GM20000 (cell line): ENCODE measurements at regions not wholly inside any gene's neighbourhood (a gene's known extent, or its start where the extent isn't known, plus 50 kb on each side); places are given as distances from the start of the nearest gene placed in this dataset.

ENCODE experiments used
- DNase-seq: peaks from one replicate; pipeline ENCODE4 v3.0.0; 2012; ENCODE audit warnings: low spot score
- TF ChIP-seq, protein P1 (sequence below): IDR thresholded peaks from 2 replicates; pipeline ENCODE4 v1.5.1; 2012; ENCODE audit warnings: mild to moderate bottlenecking, control low read depth; ENCODE audit errors: extremely low read depth, missing control alignments

GRCh38 chr6:40253420-40253819, 319.2 kb upstream of the MOCS1 start:
- no peak for DNase-seq

GRCh38 chr6:40252531-40253258, 318.4 kb upstream of the MOCS1 start:
- no peak for DNase-seq
- TF ChIP-seq, protein P1, sequence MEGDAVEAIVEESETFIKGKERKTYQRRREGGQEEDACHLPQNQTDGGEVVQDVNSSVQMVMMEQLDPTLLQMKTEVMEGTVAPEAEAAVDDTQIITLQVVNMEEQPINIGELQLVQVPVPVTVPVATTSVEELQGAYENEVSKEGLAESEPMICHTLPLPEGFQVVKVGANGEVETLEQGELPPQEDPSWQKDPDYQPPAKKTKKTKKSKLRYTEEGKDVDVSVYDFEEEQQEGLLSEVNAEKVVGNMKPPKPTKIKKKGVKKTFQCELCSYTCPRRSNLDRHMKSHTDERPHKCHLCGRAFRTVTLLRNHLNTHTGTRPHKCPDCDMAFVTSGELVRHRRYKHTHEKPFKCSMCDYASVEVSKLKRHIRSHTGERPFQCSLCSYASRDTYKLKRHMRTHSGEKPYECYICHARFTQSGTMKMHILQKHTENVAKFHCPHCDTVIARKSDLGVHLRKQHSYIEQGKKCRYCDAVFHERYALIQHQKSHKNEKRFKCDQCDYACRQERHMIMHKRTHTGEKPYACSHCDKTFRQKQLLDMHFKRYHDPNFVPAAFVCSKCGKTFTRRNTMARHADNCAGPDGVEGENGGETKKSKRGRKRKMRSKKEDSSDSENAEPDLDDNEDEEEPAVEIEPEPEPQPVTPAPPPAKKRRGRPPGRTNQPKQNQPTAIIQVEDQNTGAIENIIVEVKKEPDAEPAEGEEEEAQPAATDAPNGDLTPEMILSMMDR: no peak

More at GRCh38 chr6:40253420-40253819, 319.2 kb upstream of the MOCS1 start:
- TF ChIP-seq, protein P1: no peak

- TF ChIP-seq, protein P1: no peak
- DNase-seq: no peak
Observed at GRCh38 chr6:40251637-40252300, 317.5 kb upstream of the MOCS1 start.

- TF ChIP-seq, protein P1: no peak
- no peak for DNase-seq
Observed at GRCh38 chr6:40249935-40250334, 315.7 kb upstream of the MOCS1 start.

DNA sequence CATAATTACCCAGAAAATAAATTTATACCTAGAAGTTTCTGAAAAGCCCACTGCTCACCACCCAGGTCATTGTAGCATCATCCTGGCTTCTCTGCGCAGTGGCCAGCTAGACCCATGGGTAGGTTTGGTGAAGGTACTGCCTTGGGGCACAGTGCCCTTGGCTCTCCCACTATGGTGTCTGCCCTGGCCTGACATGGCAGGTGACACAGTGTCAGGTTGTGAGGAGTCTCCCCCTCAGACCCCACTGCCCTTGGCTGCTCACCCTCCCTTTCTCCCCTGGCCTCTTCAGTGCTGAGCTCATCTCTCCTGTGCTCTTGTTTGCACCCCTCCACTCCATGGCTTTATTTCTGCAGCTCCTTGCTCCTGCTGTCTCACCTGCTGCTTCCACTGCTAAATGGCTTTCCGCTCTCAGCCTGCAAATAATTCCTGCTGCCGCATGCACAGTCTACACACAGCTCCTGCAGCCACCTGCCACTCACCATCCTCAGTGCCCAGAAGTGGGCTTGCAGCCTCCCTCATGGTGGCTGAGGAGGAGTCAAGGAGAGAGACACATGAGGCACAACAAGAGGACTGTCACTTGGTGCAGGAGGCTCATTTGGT, 313.4 kb upstream of the MOCS1 start:
- TF ChIP-seq, protein P1: no peak
- no peak for DNase-seq

DNA sequence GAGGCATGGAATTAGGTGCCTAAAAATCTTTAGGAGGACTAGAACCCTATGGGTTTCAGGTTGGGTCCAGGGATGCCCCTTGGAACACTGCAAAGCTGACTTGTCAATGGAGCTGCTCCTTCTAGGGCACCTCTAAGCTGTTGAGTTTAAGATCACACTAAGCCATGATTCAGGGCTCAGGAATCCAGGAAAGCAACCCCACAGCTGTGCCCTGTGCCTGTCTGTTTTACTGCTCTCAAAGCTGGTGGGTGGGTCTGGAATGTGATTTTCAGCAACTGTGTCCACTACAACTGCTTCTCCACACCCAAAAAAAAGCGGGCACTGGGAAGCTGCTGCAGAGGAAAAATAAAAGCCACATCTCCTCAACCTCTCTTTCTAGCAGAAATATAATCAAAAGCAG, 310.4 kb upstream of the MOCS1 start:
- TF ChIP-seq, protein P1: no peak
- DNase-seq: no peak

GRCh38 chr6:40232698-40233097, 298.4 kb upstream of the MOCS1 start:
- TF ChIP-seq, protein P1: no peak
- no peak for DNase-seq
